ENCODE measurements at regions not wholly inside any gene's neighbourhood (a gene's known extent, or its start where the extent isn't known, plus 50 kb on each side); places are given as distances from the start of the nearest gene placed in this dataset.
A peak's percentile ranks its signal among the peaks of the same experiment; 100 is the strongest.

DNA sequence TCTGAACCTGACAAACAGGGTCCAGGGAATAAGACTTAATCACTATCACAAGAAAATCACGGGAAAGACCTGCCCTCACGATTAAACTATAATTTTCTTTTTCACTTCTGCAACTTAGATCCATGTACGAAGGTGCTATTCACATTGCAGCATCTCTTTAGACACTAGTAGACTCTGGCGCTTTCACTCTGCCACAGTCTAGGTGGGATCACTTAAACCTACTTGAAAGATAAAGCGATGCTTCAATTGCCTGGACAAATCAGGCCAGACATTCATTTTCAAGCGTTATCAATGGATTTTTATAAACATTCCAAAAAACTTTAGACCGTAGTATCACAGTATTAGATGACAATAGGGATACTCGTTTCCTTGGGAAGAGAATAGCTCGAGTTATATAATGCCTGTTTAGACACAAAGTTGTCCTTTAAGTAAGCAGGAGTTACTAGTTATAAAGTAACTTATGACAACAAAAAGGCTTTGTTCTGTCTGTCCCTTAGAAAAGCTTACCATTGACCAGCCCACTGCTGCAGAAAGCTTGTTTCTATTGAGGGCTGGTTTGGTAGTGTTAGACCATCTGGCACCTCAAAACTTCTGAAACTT is 367.3 kb downstream of the UTRN start (continued):
- TF ChIP-seq EZH2 (IDR thresholded peaks at IDR 0.05; ENCODE audit: low read depth, unreplicated experiment) (no peak), JUNB (IDR thresholded peaks at IDR 0.05; ENCODE audit: unreplicated experiment) (no peak), NANOG (IDR thresholded peaks at IDR 0.05; ENCODE audit: borderline replicate concordance) (no peak)

DNA sequence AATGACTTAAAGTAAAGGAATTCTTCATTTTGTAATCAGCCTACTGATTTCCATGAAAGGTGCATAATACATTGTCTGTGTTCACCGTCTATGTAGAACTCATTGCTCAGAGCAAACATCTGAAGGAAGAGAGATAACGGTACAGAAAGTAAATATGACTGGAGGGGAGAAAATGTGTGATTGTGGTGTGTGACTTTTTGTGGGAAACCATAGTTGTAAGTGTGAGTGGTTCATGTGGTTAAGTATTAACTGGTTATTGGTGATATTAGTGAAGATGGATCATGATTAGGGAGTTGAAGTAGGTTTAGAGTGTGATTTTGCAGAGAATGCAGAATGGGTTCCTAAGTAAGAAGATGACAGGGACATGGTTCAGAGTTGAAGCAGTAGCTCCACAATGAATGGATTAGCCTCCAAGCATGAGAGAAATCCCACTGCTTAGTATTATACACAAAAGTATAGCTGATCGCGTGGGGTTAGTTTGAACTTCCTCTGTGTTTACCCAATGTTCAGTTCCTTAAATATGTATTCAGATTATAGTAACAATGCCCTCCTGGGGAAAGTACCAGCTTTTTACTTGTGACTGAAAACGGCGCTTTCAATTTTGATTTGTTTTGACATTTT is 368.9 kb downstream of the UTRN start:
- peaks cover 60% of the 10 kb centered on the region for H3K4me1 ChIP-seq (ENCODE audit: insufficient read depth)
- H3K36me3 ChIP-seq (ENCODE audit: insufficient read depth) = no peaks in the 10 kb centered on the region
- peak overlapping the region; percentile 3; the same call in 1 of the 2 replicates for H3K27ac ChIP-seq (ENCODE audit: low read depth)
- no peak overlapping the region for H3K4me3 ChIP-seq
- H3F3A ChIP-seq (replicated peaks; ENCODE audit: low read depth) = no peaks in the 10 kb centered on the region
- no peak overlapping the region for H3K4me3 Mint-ChIP-seq
- no peaks in the 10 kb centered on the region for H3K27me3 ChIP-seq (ENCODE audit: insufficient read depth)
- H4K20me1 ChIP-seq (replicated peaks; ENCODE audit: insufficient read depth) = no peaks in the 10 kb centered on the region
- peaks cover 4% of the 10 kb centered on the region; the same call in 2 of the 3 replicates for H3K36me3 Mint-ChIP-seq (ENCODE audit: low read depth)
- peaks cover 27% of the 10 kb centered on the region for H3K79me2 ChIP-seq (replicated peaks; ENCODE audit: insufficient read depth)
- DNase-seq (ENCODE audit: low spot score) (no peak), ATAC-seq (no peak)
- H3K27me3 Mint-ChIP-seq (ENCODE audit: insufficient read depth, low read depth, poor library complexity) = peaks cover under 1% of the 10 kb centered on the region
- TF ChIP-seq EZH2 (IDR thresholded peaks at IDR 0.05; ENCODE audit: low read depth, unreplicated experiment) (no peak), ZNF114 (CRISPR knock-in tag; IDR thresholded peaks at IDR 0.05) (no peak)
- TF ChIP-seq, protein P1, sequence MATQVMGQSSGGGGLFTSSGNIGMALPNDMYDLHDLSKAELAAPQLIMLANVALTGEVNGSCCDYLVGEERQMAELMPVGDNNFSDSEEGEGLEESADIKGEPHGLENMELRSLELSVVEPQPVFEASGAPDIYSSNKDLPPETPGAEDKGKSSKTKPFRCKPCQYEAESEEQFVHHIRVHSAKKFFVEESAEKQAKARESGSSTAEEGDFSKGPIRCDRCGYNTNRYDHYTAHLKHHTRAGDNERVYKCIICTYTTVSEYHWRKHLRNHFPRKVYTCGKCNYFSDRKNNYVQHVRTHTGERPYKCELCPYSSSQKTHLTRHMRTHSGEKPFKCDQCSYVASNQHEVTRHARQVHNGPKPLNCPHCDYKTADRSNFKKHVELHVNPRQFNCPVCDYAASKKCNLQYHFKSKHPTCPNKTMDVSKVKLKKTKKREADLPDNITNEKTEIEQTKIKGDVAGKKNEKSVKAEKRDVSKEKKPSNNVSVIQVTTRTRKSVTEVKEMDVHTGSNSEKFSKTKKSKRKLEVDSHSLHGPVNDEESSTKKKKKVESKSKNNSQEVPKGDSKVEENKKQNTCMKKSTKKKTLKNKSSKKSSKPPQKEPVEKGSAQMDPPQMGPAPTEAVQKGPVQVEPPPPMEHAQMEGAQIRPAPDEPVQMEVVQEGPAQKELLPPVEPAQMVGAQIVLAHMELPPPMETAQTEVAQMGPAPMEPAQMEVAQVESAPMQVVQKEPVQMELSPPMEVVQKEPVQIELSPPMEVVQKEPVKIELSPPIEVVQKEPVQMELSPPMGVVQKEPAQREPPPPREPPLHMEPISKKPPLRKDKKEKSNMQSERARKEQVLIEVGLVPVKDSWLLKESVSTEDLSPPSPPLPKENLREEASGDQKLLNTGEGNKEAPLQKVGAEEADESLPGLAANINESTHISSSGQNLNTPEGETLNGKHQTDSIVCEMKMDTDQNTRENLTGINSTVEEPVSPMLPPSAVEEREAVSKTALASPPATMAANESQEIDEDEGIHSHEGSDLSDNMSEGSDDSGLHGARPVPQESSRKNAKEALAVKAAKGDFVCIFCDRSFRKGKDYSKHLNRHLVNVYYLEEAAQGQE (IDR thresholded peaks at IDR 0.05; ENCODE audit: unreplicated experiment) = no peak
- H2AFZ ChIP-seq = no peak overlapping the region
- no peaks in the 10 kb centered on the region for H3K9me2 ChIP-seq (ENCODE audit: insufficient read depth)
- no peak overlapping the region for H3K27ac Mint-ChIP-seq
- H3K4me1 Mint-ChIP-seq = peaks cover 41% of the 10 kb centered on the region
- no peaks in the 10 kb centered on the region for H3K9me3 Mint-ChIP-seq
- H3K4me2 ChIP-seq = 0 out of 2 replicates have a peak overlapping the region, but pooled peaks have one; percentile 23

DNA sequence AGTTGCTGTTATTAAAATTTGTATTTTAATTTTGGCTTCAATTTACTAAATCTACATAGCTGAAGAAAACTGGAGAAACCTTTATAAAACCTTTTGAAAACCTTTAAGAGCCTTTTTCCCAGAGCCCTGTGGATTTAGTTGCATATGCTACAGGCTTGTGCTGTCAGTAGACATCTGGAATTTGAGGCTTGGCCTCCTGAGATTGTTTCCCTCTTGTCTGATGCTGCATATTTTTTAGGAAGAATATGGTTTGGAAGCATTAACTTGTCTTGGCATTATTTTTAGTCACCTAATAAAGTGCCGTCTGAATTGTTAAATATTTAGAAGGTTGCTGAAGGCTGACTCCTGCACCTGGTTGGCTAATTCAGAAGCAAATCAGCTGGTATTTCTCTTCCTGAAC is 369.4 kb downstream of the UTRN start:
- H3K27me3 ChIP-seq (ENCODE audit: insufficient read depth) = no peaks in the 10 kb centered on the region
- no peak overlapping the region for H3K27ac ChIP-seq (ENCODE audit: low read depth)
- Mint-ChIP-seq H3K27ac (no peak overlapping the region), H3K4me3 (no peak overlapping the region), H3K9me3 (no peaks in the 10 kb centered on the region), H3K36me3 (ENCODE audit: low read depth) (peaks cover 4% of the 10 kb centered on the region; the same call in 2 of the 3 replicates), H3K27me3 (ENCODE audit: insufficient read depth, low read depth, poor library complexity) (peaks cover 4% of the 10 kb centered on the region), H3K4me1 (peaks cover 42% of the 10 kb centered on the region)
- H3K79me2 ChIP-seq (replicated peaks; ENCODE audit: insufficient read depth) = peaks cover 27% of the 10 kb centered on the region
- H3K4me1 ChIP-seq (ENCODE audit: insufficient read depth) = peaks cover 61% of the 10 kb centered on the region
- H2AFZ ChIP-seq = no peak overlapping the region
- H3K36me3 ChIP-seq (ENCODE audit: insufficient read depth) = no peaks in the 10 kb centered on the region
- no peaks in the 10 kb centered on the region for H4K20me1 ChIP-seq (replicated peaks; ENCODE audit: insufficient read depth)
- H3K4me2 ChIP-seq = 0 out of 2 replicates have a peak overlapping the region, but pooled peaks have one; percentile 23
- no peak overlapping the region for H3K4me3 ChIP-seq
- no peak for DNase-seq (ENCODE audit: low spot score)
- H3F3A ChIP-seq (replicated peaks; ENCODE audit: low read depth) = no peaks in the 10 kb centered on the region
- TF ChIP-seq, protein P2, sequence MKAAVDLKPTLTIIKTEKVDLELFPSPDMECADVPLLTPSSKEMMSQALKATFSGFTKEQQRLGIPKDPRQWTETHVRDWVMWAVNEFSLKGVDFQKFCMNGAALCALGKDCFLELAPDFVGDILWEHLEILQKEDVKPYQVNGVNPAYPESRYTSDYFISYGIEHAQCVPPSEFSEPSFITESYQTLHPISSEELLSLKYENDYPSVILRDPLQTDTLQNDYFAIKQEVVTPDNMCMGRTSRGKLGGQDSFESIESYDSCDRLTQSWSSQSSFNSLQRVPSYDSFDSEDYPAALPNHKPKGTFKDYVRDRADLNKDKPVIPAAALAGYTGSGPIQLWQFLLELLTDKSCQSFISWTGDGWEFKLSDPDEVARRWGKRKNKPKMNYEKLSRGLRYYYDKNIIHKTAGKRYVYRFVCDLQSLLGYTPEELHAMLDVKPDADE (IDR thresholded peaks at IDR 0.05) = no peak
- no peak for ATAC-seq
- H3K9me2 ChIP-seq (ENCODE audit: insufficient read depth) = no peaks in the 10 kb centered on the region

Data from GM23338 (cell line).